Activated T-helper 17 cell treated with anti-CD3 and anti-CD28 coated beads, Interleukin-2, amount 50 U/mL, for 72 hours (primary cell): ENCODE measurements at regions not wholly inside any gene's neighbourhood (a gene's known extent, or its start where the extent isn't known, plus 50 kb on each side); places are given as distances from the start of the nearest gene placed in this dataset.
"Not testable (repeated sequence)": the region's sequence is repeated elsewhere in the genome, so short reads cannot be mapped to it uniquely, and the experiment has no call there.

Experiments used
- ATAC-seq: fragments of 150-1000 bp; cut with Tn5 transposase; replicated peaks from 2 replicates; pipeline ENCODE4 v1.10.0; 2021; ENCODE audit warnings: mild to moderate bottlenecking, moderate library complexity
- H3K27ac Mint-ChIP-seq: one replicate; pipeline ENCODE4 v1.8.0; 2022; ENCODE audit warnings: mixed read lengths
- H3K27me3 Mint-ChIP-seq: one replicate; pipeline ENCODE4 v1.8.0; 2022; ENCODE audit warnings: mixed read lengths
- H3K36me3 Mint-ChIP-seq: one replicate; pipeline ENCODE4 v1.8.0; 2022; ENCODE audit warnings: low read depth, mild to moderate bottlenecking, mixed read lengths
- H3K4me1 Mint-ChIP-seq: one replicate; pipeline ENCODE4 v1.8.0; 2022; ENCODE audit warnings: mixed read lengths
- H3K4me3 Mint-ChIP-seq: one replicate; pipeline ENCODE4 v1.8.0; 2022; ENCODE audit warnings: mild to moderate bottlenecking, mixed read lengths
- H3K9me3 Mint-ChIP-seq: one replicate; pipeline ENCODE4 v1.8.0; 2022; ENCODE audit warnings: mixed read lengths

- H3K9me3 Mint-ChIP-seq, ATAC-seq: not testable (repeated sequence)
These were observed 109.6 kb upstream of the PLGLB2 start for GRCh38 chr2:87638114-87638807.

GRCh38 chr2:87638872-87639271, 109.0 kb upstream of the PLGLB2 start:
- not testable (repeated sequence) for H3K27ac Mint-ChIP-seq, H3K27me3 Mint-ChIP-seq, H3K4me3 Mint-ChIP-seq, H3K4me1 Mint-ChIP-seq, ATAC-seq, H3K36me3 Mint-ChIP-seq, H3K9me3 Mint-ChIP-seq

More at GRCh38 chr2:87638114-87638807, 109.6 kb upstream of the PLGLB2 start:
- not testable (repeated sequence) for H3K4me3 Mint-ChIP-seq, H3K4me1 Mint-ChIP-seq, H3K27ac Mint-ChIP-seq, H3K27me3 Mint-ChIP-seq, H3K36me3 Mint-ChIP-seq

- not testable (repeated sequence) for H3K36me3 Mint-ChIP-seq, H3K27ac Mint-ChIP-seq, H3K4me3 Mint-ChIP-seq, ATAC-seq, H3K9me3 Mint-ChIP-seq, H3K27me3 Mint-ChIP-seq, H3K4me1 Mint-ChIP-seq
These were observed 108.0 kb upstream of the PLGLB2 start for GRCh38 chr2:87639801-87640440.

- H3K27me3 Mint-ChIP-seq, H3K9me3 Mint-ChIP-seq, ATAC-seq: not testable (repeated sequence)
These were observed 106.8 kb upstream of the PLGLB2 start for GRCh38 chr2:87640961-87641563.

GRCh38 chr2:87643165-87643564, 104.7 kb upstream of the PLGLB2 start:
- not testable (repeated sequence) for H3K27me3 Mint-ChIP-seq, H3K36me3 Mint-ChIP-seq, H3K27ac Mint-ChIP-seq, H3K4me3 Mint-ChIP-seq, H3K4me1 Mint-ChIP-seq, H3K9me3 Mint-ChIP-seq, ATAC-seq

More at GRCh38 chr2:87640961-87641563, 106.8 kb upstream of the PLGLB2 start:
- not testable (repeated sequence) for H3K27ac Mint-ChIP-seq, H3K36me3 Mint-ChIP-seq, H3K4me1 Mint-ChIP-seq, H3K4me3 Mint-ChIP-seq

GRCh38 chr2:87647737-87648498, 100.0 kb upstream of the PLGLB2 start:
- H3K36me3 Mint-ChIP-seq, H3K27me3 Mint-ChIP-seq, H3K9me3 Mint-ChIP-seq, H3K27ac Mint-ChIP-seq, ATAC-seq, H3K4me3 Mint-ChIP-seq, H3K4me1 Mint-ChIP-seq: not testable (repeated sequence)

GRCh38 chr2:87648815-87649214, 99.1 kb upstream of the PLGLB2 start:
- not testable (repeated sequence) for ATAC-seq, H3K4me1 Mint-ChIP-seq, H3K9me3 Mint-ChIP-seq, H3K36me3 Mint-ChIP-seq, H3K4me3 Mint-ChIP-seq, H3K27ac Mint-ChIP-seq, H3K27me3 Mint-ChIP-seq

GRCh38 chr2:87649871-87650270, 98.0 kb upstream of the PLGLB2 start:
- not testable (repeated sequence) for H3K27me3 Mint-ChIP-seq, ATAC-seq, H3K4me1 Mint-ChIP-seq, H3K36me3 Mint-ChIP-seq, H3K4me3 Mint-ChIP-seq, H3K9me3 Mint-ChIP-seq, H3K27ac Mint-ChIP-seq

- not testable (repeated sequence) for H3K27me3 Mint-ChIP-seq, ATAC-seq, H3K27ac Mint-ChIP-seq, H3K4me3 Mint-ChIP-seq, H3K4me1 Mint-ChIP-seq, H3K9me3 Mint-ChIP-seq, H3K36me3 Mint-ChIP-seq
These were observed 97.0 kb upstream of the PLGLB2 start for GRCh38 chr2:87650837-87651236.

- not testable (repeated sequence) for H3K4me1 Mint-ChIP-seq, H3K4me3 Mint-ChIP-seq, H3K27me3 Mint-ChIP-seq, H3K36me3 Mint-ChIP-seq, H3K9me3 Mint-ChIP-seq, H3K27ac Mint-ChIP-seq
- peak; percentile 81 for ATAC-seq
These were observed 96.3 kb upstream of the PLGLB2 start for GRCh38 chr2:87651589-87651988.

GRCh38 chr2:87653373-87653772, 94.5 kb upstream of the PLGLB2 start:
- not testable (repeated sequence) for H3K36me3 Mint-ChIP-seq, H3K4me1 Mint-ChIP-seq, H3K27me3 Mint-ChIP-seq, H3K27ac Mint-ChIP-seq, H3K4me3 Mint-ChIP-seq, H3K9me3 Mint-ChIP-seq, ATAC-seq

GRCh38 chr2:87654136-87654814, 93.6 kb upstream of the PLGLB2 start:
- not testable (repeated sequence) for H3K27ac Mint-ChIP-seq, H3K4me3 Mint-ChIP-seq, H3K9me3 Mint-ChIP-seq, H3K27me3 Mint-ChIP-seq, H3K4me1 Mint-ChIP-seq, H3K36me3 Mint-ChIP-seq, ATAC-seq

- peak; percentile 63 for ATAC-seq
These were observed 90.0 kb upstream of the PLGLB2 start for GRCh38 chr2:87657915-87658314.

GRCh38 chr2:87658357-87658756, 89.5 kb upstream of the PLGLB2 start:
- not testable (repeated sequence) for H3K9me3 Mint-ChIP-seq, H3K36me3 Mint-ChIP-seq, H3K4me3 Mint-ChIP-seq, H3K4me1 Mint-ChIP-seq, H3K27ac Mint-ChIP-seq, H3K27me3 Mint-ChIP-seq
- peak; percentile 87 for ATAC-seq

More at GRCh38 chr2:87657915-87658314, 90.0 kb upstream of the PLGLB2 start:
- not testable (repeated sequence) for H3K4me1 Mint-ChIP-seq, H3K36me3 Mint-ChIP-seq, H3K27ac Mint-ChIP-seq, H3K27me3 Mint-ChIP-seq, H3K9me3 Mint-ChIP-seq, H3K4me3 Mint-ChIP-seq
